ENCODE measurements at regions not wholly inside any gene's neighbourhood (a gene's known extent, or its start where the extent isn't known, plus 50 kb on each side); places are given as distances from the start of the nearest gene placed in this dataset.
"Not testable (repeated sequence)": the region's sequence is repeated elsewhere in the genome, so short reads cannot be mapped to it uniquely, and the experiment has no call there.

DNA sequence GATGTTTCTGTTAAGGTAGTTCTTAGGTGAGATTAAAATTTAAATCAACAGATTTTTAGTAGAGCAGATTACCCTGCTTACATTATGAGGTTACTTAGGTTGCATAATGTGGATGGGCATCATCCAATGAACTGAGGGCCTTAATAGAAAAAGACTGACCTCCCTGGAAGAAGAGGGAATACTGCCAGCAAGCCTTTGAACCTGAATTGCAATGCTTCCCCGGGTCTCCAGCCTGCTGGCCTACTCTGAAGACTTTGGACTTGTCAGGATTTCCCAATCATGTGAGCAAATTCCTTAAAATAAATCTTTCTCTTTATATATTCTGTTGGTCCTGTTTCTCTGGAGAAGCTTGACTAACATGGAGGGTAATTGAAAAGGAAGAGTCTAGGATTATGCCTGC, 542.1 kb upstream of the ARRDC3 start:
- TF ChIP-seq CTCF (IDR thresholded peaks at IDR 0.05; ENCODE audit: low read depth, low read length) = no peak

GRCh38 chr5:91917037-91917814, 534.1 kb upstream of the ARRDC3 start:
- not testable (repeated sequence) for DNase-seq (ENCODE audit: extremely low read depth, low read depth)

More for the DNA sequence above, 542.1 kb upstream of the ARRDC3 start:
- no peak for DNase-seq (ENCODE audit: extremely low read depth, low read depth)

GRCh38 chr5:91910655-91911054, 527.5 kb upstream of the ARRDC3 start:
- no peak for TF ChIP-seq CTCF (IDR thresholded peaks at IDR 0.05; ENCODE audit: low read depth, low read length)
- no peak for DNase-seq (ENCODE audit: extremely low read depth, low read depth)

DNA sequence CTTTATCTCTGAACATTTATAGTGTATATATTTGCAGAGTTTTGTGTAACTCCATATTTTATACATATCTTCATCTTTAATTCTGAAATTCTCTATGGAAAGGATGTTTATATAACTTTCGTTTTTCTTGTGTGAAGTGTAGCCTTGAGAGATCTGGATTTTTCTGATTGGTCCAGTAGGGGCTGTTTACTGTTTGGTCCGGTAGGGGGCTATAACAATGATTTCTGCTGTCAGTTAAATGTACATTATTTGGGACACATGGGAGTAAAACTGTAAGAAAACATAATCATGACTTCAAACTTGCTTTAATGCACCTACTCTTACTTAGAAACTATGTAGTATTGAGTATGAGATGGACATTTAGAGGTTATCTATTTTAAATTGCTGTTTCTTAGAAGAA, 527.1 kb upstream of the ARRDC3 start:
- no peak for TF ChIP-seq CTCF (IDR thresholded peaks at IDR 0.05; ENCODE audit: low read depth, low read length)
- DNase-seq (ENCODE audit: extremely low read depth, low read depth) = no peak

- no peak for TF ChIP-seq CTCF (IDR thresholded peaks at IDR 0.05; ENCODE audit: low read depth, low read length)
- DNase-seq (ENCODE audit: extremely low read depth, low read depth) = no peak
These were observed 523.4 kb upstream of the ARRDC3 start for GRCh38 chr5:91906494-91906893.

GRCh38 chr5:91906027-91906426, 522.9 kb upstream of the ARRDC3 start:
- no peak for TF ChIP-seq CTCF (IDR thresholded peaks at IDR 0.05; ENCODE audit: low read depth, low read length)
- no peak for DNase-seq (ENCODE audit: extremely low read depth, low read depth)

- no peak for TF ChIP-seq CTCF (IDR thresholded peaks at IDR 0.05; ENCODE audit: low read depth, low read length)
- no peak for DNase-seq (ENCODE audit: extremely low read depth, low read depth)
These were observed 515.8 kb upstream of the ARRDC3 start for GRCh38 chr5:91898898-91899297.

- TF ChIP-seq CTCF (IDR thresholded peaks at IDR 0.05; ENCODE audit: low read depth, low read length) = no peak
- no peak for DNase-seq (ENCODE audit: extremely low read depth, low read depth)
These were observed 514.9 kb upstream of the ARRDC3 start for GRCh38 chr5:91898019-91898418.
